Activated CD4-positive, alpha-beta T cell treated with anti-CD3 and anti-CD28 coated beads, Interleukin-2, amount 10 ng/mL, durations not matched to agents 7 days and 5 days (primary cell): ENCODE measurements at regions not wholly inside any gene's neighbourhood (a gene's known extent, or its start where the extent isn't known, plus 50 kb on each side); places are given as distances from the start of the nearest gene placed in this dataset.

Experiments
- CTCF ChIA-PET: fragments of 350-600 bp; sonication (Branson Sonifier 250); formaldehyde crosslinking; loops from one replicate; lab custom pipeline; 2021; ENCODE audit warnings: antibody characterized with exemption; lab: Charles Lee
- POLR2A ChIA-PET: fragments of 350-600 bp; sonication (Branson Sonifier 250); formaldehyde crosslinking; loops from one replicate; lab custom pipeline; 2021; ENCODE audit warnings: antibody characterized with exemption; lab: Charles Lee
- DNase-seq: peaks from one replicate; pipeline ENCODE4 v3.0.0-alpha.2; 2020
- H3K27ac Mint-ChIP-seq: one replicate; pipeline ENCODE4 v1.8.0; 2021; ENCODE audit warnings: mild to moderate bottlenecking, moderate library complexity, mixed read lengths
- H3K27me3 Mint-ChIP-seq: one replicate; pipeline ENCODE4 v1.8.0; 2021; ENCODE audit warnings: mixed read lengths
- H3K36me3 Mint-ChIP-seq: one replicate; pipeline ENCODE4 v1.8.0; 2021; ENCODE audit warnings: low read depth, mixed read lengths
- H3K4me1 Mint-ChIP-seq: one replicate; pipeline ENCODE4 v1.8.0; 2021; ENCODE audit warnings: mixed read lengths
- H3K4me3 Mint-ChIP-seq: one replicate; pipeline ENCODE4 v1.8.0; 2021; ENCODE audit warnings: mild to moderate bottlenecking, moderate library complexity, mixed read lengths
- H3K9me3 Mint-ChIP-seq: one replicate; pipeline ENCODE4 v1.8.0; 2021; ENCODE audit warnings: mixed read lengths

DNA sequence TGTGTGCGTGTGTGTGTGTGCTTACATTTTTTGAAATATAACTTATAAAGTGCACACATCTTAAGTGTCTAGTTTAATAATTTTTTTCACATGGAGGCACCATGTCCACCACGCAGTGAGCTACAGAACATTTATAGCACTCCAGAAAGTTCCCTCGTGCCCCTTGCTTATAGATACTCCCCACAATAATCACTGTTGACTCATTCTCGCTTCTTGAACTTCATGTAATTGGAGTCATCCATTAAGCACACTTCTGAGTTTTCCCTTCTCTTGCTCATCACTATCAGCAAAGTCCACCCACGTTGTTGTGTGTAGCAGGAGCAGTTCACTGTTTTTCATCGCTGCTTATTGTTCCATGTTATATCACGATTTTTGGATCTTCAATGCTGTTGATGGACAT is 78.4 kb upstream of the DISP3 start:
- POLR2A ChIA-PET = no interaction called here
- CTCF ChIA-PET = no interaction called here
- H3K4me1 Mint-ChIP-seq = peaks cover 3% of the 10 kb centered on the region
- H3K4me3 Mint-ChIP-seq = no peak overlapping the region
- H3K27me3 Mint-ChIP-seq = peaks cover 2% of the 10 kb centered on the region
- no peak overlapping the region for H3K27ac Mint-ChIP-seq
- H3K36me3 Mint-ChIP-seq = peaks cover 7% of the 10 kb centered on the region
- no peak for DNase-seq
- peaks cover 11% of the 10 kb centered on the region for H3K9me3 Mint-ChIP-seq

GRCh38 chr1:11406845-11407244 is 72.1 kb upstream of the DISP3 start:
- Mint-ChIP-seq H3K4me3 (peak overlapping the region; percentile 24), H3K27ac (peak overlapping the region; percentile 81)
- no peak for DNase-seq

DNA sequence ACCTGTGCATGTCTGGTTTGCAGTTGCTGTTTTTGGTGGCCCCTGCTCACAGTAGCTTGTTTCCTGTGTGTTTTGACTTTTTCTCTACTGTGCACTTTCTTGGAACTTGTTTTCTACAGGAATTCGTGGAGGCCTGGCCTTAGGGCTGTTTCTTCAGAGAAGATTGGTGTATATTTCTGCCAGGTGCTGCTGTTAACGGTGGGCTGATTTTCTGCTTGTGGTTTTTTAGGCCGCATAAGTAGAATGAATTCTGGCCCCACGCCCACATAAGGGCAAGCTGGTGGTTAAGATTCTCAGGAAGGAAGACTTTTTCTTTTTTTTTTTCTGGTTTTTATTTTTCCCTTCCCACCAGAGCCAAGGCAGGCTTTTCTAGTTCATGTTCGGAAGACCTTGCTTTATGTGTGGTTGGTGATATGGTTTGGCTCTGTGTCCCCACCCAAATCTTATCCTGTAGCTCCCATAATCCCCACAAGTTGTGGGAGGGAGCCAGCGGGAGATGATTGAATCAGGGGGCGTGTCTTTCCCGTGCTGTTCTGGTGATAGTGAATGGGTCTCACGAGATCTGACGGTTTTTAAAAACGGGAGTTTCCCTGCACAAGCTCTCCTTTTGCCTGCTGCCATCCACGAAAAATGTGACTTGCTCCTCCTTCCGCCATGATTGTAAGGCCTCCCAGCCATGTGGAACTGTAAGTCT is 71.5 kb upstream of the DISP3 start:
- H3K27me3 Mint-ChIP-seq = peaks cover 5% of the 10 kb centered on the region
- peak; percentile 61 for DNase-seq
- POLR2A ChIA-PET = interaction anchor here (0.7 kb wide), 1 partner anchor 9 kb away, joined by 6 read pairs; no protein-coding TSS in a partner anchor
- H3K36me3 Mint-ChIP-seq = peaks cover 41% of the 10 kb centered on the region
- peak overlapping the region; percentile 24 for H3K4me3 Mint-ChIP-seq
- CTCF ChIA-PET = no interaction called here
- peaks cover 52% of the 10 kb centered on the region for H3K4me1 Mint-ChIP-seq
- peak overlapping the region; percentile 81 for H3K27ac Mint-ChIP-seq
- H3K9me3 Mint-ChIP-seq = peaks cover 48% of the 10 kb centered on the region

More at GRCh38 chr1:11406845-11407244, 72.1 kb upstream of the DISP3 start:
- H3K4me1 Mint-ChIP-seq = peaks cover 52% of the 10 kb centered on the region
- H3K27me3 Mint-ChIP-seq = peaks cover 5% of the 10 kb centered on the region
- peaks cover 42% of the 10 kb centered on the region for H3K36me3 Mint-ChIP-seq
- H3K9me3 Mint-ChIP-seq = peaks cover 51% of the 10 kb centered on the region
- ChIA-PET CTCF (no interaction called here), POLR2A (interaction anchor here (0.7 kb wide), 1 partner anchor 8 kb away, joined by 6 read pairs; no protein-coding TSS in a partner anchor)

DNA sequence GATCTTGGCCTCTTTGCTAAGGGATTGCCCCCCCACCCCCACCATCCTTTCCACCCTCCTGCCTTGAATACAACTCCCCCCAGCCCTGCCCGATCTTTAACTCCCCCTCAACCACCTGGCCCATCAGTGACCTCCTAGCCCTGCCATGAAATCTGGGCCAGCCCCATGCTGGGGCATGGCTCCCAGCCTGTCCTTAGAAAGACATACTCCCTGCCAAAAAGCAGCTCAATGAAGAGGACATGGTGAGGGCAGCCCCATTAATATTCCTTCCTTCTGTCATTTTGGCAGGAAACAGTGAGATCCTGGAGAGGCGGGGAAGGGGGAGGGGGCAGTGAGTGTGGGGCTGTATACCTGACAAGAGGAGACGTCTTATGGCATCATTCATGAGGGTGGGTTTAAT is 66.8 kb upstream of the DISP3 start:
- Mint-ChIP-seq H3K4me3 (no peak overlapping the region), H3K9me3 (peaks cover 29% of the 10 kb centered on the region), H3K4me1 (peaks cover 35% of the 10 kb centered on the region), H3K27me3 (peaks cover 5% of the 10 kb centered on the region), H3K36me3 (peaks cover 22% of the 10 kb centered on the region), H3K27ac (no peak overlapping the region)
- CTCF ChIA-PET = no interaction called here
- POLR2A ChIA-PET = no interaction called here
- DNase-seq = no peak

- Mint-ChIP-seq H3K36me3 (peaks cover 15% of the 10 kb centered on the region), H3K27me3 (peaks cover 10% of the 10 kb centered on the region), H3K4me3 (no peak overlapping the region), H3K9me3 (peaks cover 17% of the 10 kb centered on the region), H3K27ac (no peak overlapping the region), H3K4me1 (peaks cover 18% of the 10 kb centered on the region)
- ChIA-PET POLR2A (no interaction called here), CTCF (no interaction called here)
- no peak for DNase-seq
Measured at GRCh38 chr1:11413986-11414391, 65.0 kb upstream of the DISP3 start.

DNA sequence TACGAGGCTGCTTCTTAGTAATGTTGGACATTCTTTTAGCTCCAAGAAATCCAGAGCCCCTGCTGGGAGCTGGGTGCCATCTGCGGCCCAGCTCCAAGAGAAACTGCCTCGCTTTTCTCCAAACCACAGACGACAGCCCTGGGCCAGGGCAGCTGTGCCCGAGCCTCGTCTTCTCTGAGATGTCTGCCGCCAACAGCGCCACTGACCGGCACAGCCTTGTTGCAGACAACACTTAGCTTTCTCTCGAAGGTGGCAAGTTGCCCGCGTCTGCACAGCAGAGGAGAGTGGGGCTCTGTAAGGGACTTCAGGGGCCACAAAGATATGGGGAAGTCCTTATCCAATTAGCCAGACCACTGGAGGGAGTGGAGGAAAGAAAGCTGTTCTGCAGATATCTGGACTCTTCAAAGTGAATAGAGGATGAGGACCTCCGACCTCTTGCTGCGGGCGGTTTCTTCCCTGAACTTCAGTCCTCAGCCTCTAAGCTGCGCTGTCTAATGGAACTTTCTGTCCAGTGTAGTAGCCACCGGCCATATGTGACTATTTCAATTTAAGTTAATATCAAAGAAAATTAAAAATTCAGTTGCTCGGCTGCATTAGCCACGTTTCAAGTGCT is 63.9 kb upstream of the DISP3 start:
- Mint-ChIP-seq H3K27me3 (peaks cover 13% of the 10 kb centered on the region), H3K4me3 (no peak overlapping the region), H3K27ac (no peak overlapping the region), H3K36me3 (peaks cover 10% of the 10 kb centered on the region), H3K4me1 (peaks cover 7% of the 10 kb centered on the region), H3K9me3 (peaks cover 8% of the 10 kb centered on the region)
- DNase-seq = no peak
- CTCF ChIA-PET = interaction anchor here (0.8 kb wide), 1 partner anchor 16 kb away, joined by 3 read pairs; no protein-coding TSS in a partner anchor
- POLR2A ChIA-PET = no interaction called here

GRCh38 chr1:11417162-11417561 is 61.8 kb upstream of the DISP3 start:
- DNase-seq = no peak
- H3K27me3 Mint-ChIP-seq = peaks cover 17% of the 10 kb centered on the region
- ChIA-PET CTCF (interaction anchor here (0.6 kb wide), 1 partner anchor 104 kb away, joined by 3 read pairs; no protein-coding TSS in a partner anchor), POLR2A (no interaction called here)
- no peaks in the 10 kb centered on the region for H3K9me3 Mint-ChIP-seq
- no peak overlapping the region for H3K27ac Mint-ChIP-seq
- no peaks in the 10 kb centered on the region for H3K4me1 Mint-ChIP-seq
- H3K4me3 Mint-ChIP-seq = no peak overlapping the region
- H3K36me3 Mint-ChIP-seq = no peaks in the 10 kb centered on the region

DNA sequence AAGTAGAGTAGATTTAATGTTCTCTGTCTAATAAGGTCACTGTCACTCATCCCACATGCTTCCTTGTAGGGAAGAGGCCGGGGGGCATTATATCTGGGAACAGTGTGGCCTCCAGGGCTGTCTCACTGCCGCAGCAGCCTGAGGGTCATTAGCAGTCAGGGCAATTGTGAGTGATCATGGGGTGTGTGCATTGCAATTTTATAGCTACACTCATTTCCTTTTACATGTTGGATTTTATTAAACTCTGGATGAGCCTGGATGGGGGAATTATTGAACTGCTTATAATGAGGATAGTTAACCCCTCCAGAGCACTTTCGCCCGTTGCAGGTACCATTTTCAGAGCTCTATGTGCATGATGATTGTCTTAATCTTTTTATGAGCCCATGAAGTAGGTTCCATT is 60.9 kb upstream of the DISP3 start:
- Mint-ChIP-seq H3K4me3 (no peak overlapping the region), H3K4me1 (no peaks in the 10 kb centered on the region), H3K27ac (no peak overlapping the region), H3K27me3 (peaks cover 17% of the 10 kb centered on the region), H3K9me3 (no peaks in the 10 kb centered on the region), H3K36me3 (no peaks in the 10 kb centered on the region)
- POLR2A ChIA-PET = no interaction called here
- CTCF ChIA-PET = no interaction called here
- DNase-seq = no peak

DNA sequence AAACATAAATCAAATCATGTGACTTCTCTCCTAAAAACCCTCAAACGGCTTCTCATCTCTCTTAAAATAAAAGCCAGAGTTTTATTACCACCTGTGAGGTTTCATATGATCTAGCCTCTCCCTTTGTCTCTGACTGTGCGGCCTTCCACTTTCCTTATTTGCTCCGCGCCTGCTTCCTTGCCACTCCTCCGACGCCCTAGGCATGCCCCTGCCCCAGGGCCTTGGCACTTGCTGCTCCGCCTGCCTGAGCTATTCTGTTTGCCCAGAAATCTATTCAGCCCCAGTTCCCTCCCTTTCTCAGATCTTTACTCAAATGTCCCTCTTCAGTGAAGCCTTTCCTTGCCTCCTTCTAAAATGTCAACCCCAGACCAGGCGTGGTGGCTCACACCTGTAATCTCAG is 57.5 kb upstream of the DISP3 start:
- POLR2A ChIA-PET = no interaction called here
- CTCF ChIA-PET = no interaction called here
- DNase-seq = no peak
- Mint-ChIP-seq H3K36me3 (no peaks in the 10 kb centered on the region), H3K4me3 (no peak overlapping the region), H3K4me1 (no peaks in the 10 kb centered on the region), H3K9me3 (no peaks in the 10 kb centered on the region), H3K27ac (no peak overlapping the region), H3K27me3 (peaks cover 17% of the 10 kb centered on the region)

DNA sequence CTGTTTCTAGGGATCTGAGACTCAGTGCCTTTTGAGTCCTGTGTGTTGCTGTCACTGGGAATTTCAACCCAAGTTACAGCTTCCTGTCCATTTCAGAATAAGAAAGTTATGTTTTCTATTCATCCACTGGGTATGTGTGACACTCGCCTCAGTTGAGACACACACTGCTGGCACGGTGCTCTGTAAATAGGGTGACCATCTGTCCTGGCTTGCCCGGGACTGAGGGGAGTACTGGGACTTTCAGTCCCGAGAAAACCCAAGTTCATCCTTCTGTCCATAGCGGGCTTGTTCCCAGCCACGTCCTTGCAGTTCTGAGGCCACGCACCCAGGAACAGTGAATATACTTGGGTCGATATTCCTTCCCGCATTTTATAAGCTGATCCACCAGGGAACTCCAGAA is 56.3 kb upstream of the DISP3 start:
- H3K36me3 Mint-ChIP-seq = no peaks in the 10 kb centered on the region
- no peak overlapping the region for H3K27ac Mint-ChIP-seq
- H3K9me3 Mint-ChIP-seq = no peaks in the 10 kb centered on the region
- peaks cover 17% of the 10 kb centered on the region for H3K27me3 Mint-ChIP-seq
- ChIA-PET CTCF (no interaction called here), POLR2A (no interaction called here)
- no peak for DNase-seq
- no peak overlapping the region for H3K4me3 Mint-ChIP-seq
- peaks cover 2% of the 10 kb centered on the region for H3K4me1 Mint-ChIP-seq

GRCh38 chr1:11426617-11427016 is 52.3 kb upstream of the DISP3 start:
- Mint-ChIP-seq H3K4me3 (no peak overlapping the region), H3K27ac (no peak overlapping the region), H3K9me3 (no peaks in the 10 kb centered on the region), H3K4me1 (peaks cover 2% of the 10 kb centered on the region), H3K27me3 (peaks cover 3% of the 10 kb centered on the region), H3K36me3 (no peaks in the 10 kb centered on the region)
- DNase-seq = no peak
- ChIA-PET CTCF (no interaction called here), POLR2A (interaction anchor here (0.6 kb wide), 1 partner anchor 327 kb away, joined by 3 read pairs; the partner anchor contains the start of gene EXOSC10)

GRCh38 chr1:11428789-11429188 is 50.2 kb upstream of the DISP3 start:
- ChIA-PET POLR2A (no interaction called here), CTCF (interaction anchor here (2.2 kb wide), 1 partner anchor 33 kb away, joined by 4 read pairs; no protein-coding TSS in a partner anchor)
- no peak overlapping the region for H3K4me3 Mint-ChIP-seq
- H3K9me3 Mint-ChIP-seq = no peaks in the 10 kb centered on the region
- H3K27ac Mint-ChIP-seq = no peak overlapping the region
- no peak for DNase-seq
- peaks cover 4% of the 10 kb centered on the region for H3K27me3 Mint-ChIP-seq
- peaks cover 2% of the 10 kb centered on the region for H3K4me1 Mint-ChIP-seq
- H3K36me3 Mint-ChIP-seq = no peaks in the 10 kb centered on the region
